H1 (cell line): ENCODE measurements at regions not wholly inside any gene's neighbourhood (a gene's known extent, or its start where the extent isn't known, plus 50 kb on each side); places are given as distances from the start of the nearest gene placed in this dataset.

ENCODE experiments used
- ATF3 ChIP-seq: IDR thresholded peaks from 2 replicates; pipeline ENCODE4 v1.6.1; 2011; ENCODE audit warnings: low read depth, mild to moderate bottlenecking, low read length; ENCODE audit not compliant: insufficient read depth
- BACH1 ChIP-seq: IDR thresholded peaks from 2 replicates; pipeline ENCODE4 v1.6.1; 2012; ENCODE audit warnings: low read length, improper control_type of control experiment
- EP300 ChIP-seq, 2 experiments: IDR thresholded peaks; 1 replicate in 1 of 2; 2 replicates in 1 of 2; pipeline ENCODE4 v1.6.1; 2011 to 2012; ENCODE audit warnings: low read depth in 2 of 2, low read length in 2 of 2, mild to moderate bottlenecking in 2 of 2, borderline replicate concordance in 1 of 2, inconsistent platforms in 1 of 2, moderate library complexity in 1 of 2

DNA sequence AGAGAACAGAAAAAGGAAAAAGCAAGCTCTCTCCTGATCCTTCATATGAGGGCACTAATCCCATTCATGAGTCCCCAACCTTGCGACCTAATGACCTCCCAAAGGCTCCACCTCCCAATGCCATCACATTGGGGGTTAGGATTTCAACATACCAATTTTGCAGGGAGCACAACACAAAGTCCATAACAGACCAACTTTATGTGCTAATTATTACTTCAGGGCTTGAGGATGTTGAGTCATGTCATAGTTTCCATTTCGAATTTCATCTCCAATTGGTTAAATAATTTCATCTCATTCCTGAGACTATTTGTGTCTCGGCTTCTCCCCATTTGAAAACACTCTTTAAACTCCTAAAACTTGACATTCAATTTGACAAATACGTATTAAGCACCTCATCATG, 69.9 kb upstream of the KLF7 start (continued):
- TF ChIP-seq ATF3 (no peak), BACH1 (no peak), EP300 (IDR thresholded peaks at IDR 0.05; ENCODE audit: borderline replicate concordance in 1 of 2, low read depth in 2 of 2, low read length in 2 of 2) (no peak)
